Keratinocyte (primary cell): ENCODE measurements at regions not wholly inside any gene's neighbourhood (a gene's known extent, or its start where the extent isn't known, plus 50 kb on each side); places are given as distances from the start of the nearest gene placed in this dataset.

Source experiments
- DNase-seq: peaks from one replicate; pipeline ENCODE4 v3.0.0-alpha.2; 2011; ENCODE audit warnings: low read depth, missing footprints, low spot score
- FAIRE-seq: peaks from 2 replicates; lab custom pipeline; 2011; peaks lifted over from hg19 to GRCh38; lab: Jason Lieb, UNC
- H2AFZ ChIP-seq: 2 replicates; pipeline ENCODE4 v1.6.0; 2012; ENCODE audit warnings: low read length, control low read depth, inconsistent platforms; ENCODE audit not compliant: control insufficient read depth
- H3K27ac ChIP-seq: 2 replicates; pipeline ENCODE4 v1.5.1; 2011; ENCODE audit warnings: low read length; ENCODE audit not compliant: control insufficient read depth, insufficient read depth
- H3K27me3 ChIP-seq: 3 replicates; pipeline ENCODE4 v1.6.0; 2011; ENCODE audit warnings: low read length; ENCODE audit not compliant: control insufficient read depth, insufficient read depth; ENCODE audit errors: extremely low read depth
- H3K36me3 ChIP-seq, 2 experiments: 2 replicates in 1 of 2; 3 replicates in 1 of 2; pipeline ENCODE4 v1.5.1; 2011; ENCODE audit warnings: low read length in 2 of 2, mild to moderate bottlenecking in 1 of 2; ENCODE audit not compliant: control insufficient read depth in 2 of 2, insufficient read depth in 2 of 2; ENCODE audit errors: extremely low read depth in 1 of 2
- H3K4me1 ChIP-seq: 3 replicates; pipeline ENCODE4 v1.5.1; 2011; ENCODE audit warnings: low read length; ENCODE audit not compliant: control insufficient read depth, insufficient read depth; ENCODE audit errors: extremely low read depth
- H3K4me2 ChIP-seq: 3 replicates; pipeline ENCODE4 v1.6.0; 2011; ENCODE audit warnings: low read depth, low read length; ENCODE audit not compliant: control insufficient read depth, insufficient read depth; ENCODE audit errors: extremely low read depth
- H3K4me3 ChIP-seq, 3 experiments: fragments of 200-600 bp in 1 of 3; sonication (generic) in 1 of 3; 2 replicates in 2 of 3; 3 replicates in 1 of 3; pipeline ENCODE4 v1.5.1; 2011 to 2016; ENCODE audit warnings: low read length in 3 of 3, mild to moderate bottlenecking in 3 of 3, control low read depth in 2 of 3, inconsistent platforms in 1 of 3, low read depth in 1 of 3, mixed read lengths in 1 of 3, mixed run types in 1 of 3, moderate library complexity in 1 of 3; ENCODE audit not compliant: control insufficient read depth in 2 of 3, insufficient read depth in 2 of 3; ENCODE audit errors: extremely low read depth in 1 of 3
- H3K79me2 ChIP-seq: 2 replicates; pipeline ENCODE4 v1.6.0; 2012; ENCODE audit warnings: low read length; ENCODE audit not compliant: control insufficient read depth, insufficient read depth
- H3K9ac ChIP-seq: 3 replicates; pipeline ENCODE4 v1.6.0; 2011; ENCODE audit warnings: low read length; ENCODE audit not compliant: control insufficient read depth, insufficient read depth; ENCODE audit errors: extremely low read depth
- H3K9me1 ChIP-seq: 3 replicates; pipeline ENCODE4 v1.6.0; 2011; ENCODE audit warnings: low read length; ENCODE audit not compliant: control insufficient read depth, insufficient read depth; ENCODE audit errors: extremely low read depth
- H3K9me3 ChIP-seq: 2 replicates; pipeline ENCODE4 v1.5.1; 2012; ENCODE audit warnings: low read depth, low read length; ENCODE audit not compliant: control insufficient read depth
- H4K20me1 ChIP-seq: 3 replicates; pipeline ENCODE4 v1.6.0; 2011; ENCODE audit warnings: low read length; ENCODE audit not compliant: control insufficient read depth, insufficient read depth; ENCODE audit errors: extremely low read depth
- EZH2 ChIP-seq: IDR thresholded peaks from one replicate; pipeline ENCODE4 v1.6.1; 2012; ENCODE audit warnings: inconsistent platforms, mild to moderate bottlenecking, low read length, moderate library complexity
- dilution Hi-C: fragments of 300-500 bp; cut with MboI; formaldehyde crosslinking; loops from one replicate; pipeline ENCODE4 v1.7.0; 2020; ENCODE audit warnings: low sequenced_read_pairs; ENCODE audit not compliant: extremely low pct_ligation_motif_present
- TF ChIP-seq, protein P1 (sequence below), 3 experiments: IDR thresholded peaks in 1 of 3; conservative IDR thresholded peaks in 1 of 3; optimal IDR thresholded peaks in 1 of 3; 2 replicates in 2 of 3; 3 replicates in 1 of 3; pipeline versions ENCODE3 to v1.5.1; 2011; ENCODE audit warnings: low read length in 3 of 3, mild to moderate bottlenecking in 3 of 3, moderate library complexity in 2 of 3, control low read depth in 1 of 3, inconsistent platforms in 1 of 3; ENCODE audit not compliant: insufficient read depth in 2 of 3; ENCODE audit errors: extremely low read depth in 1 of 3

DNA sequence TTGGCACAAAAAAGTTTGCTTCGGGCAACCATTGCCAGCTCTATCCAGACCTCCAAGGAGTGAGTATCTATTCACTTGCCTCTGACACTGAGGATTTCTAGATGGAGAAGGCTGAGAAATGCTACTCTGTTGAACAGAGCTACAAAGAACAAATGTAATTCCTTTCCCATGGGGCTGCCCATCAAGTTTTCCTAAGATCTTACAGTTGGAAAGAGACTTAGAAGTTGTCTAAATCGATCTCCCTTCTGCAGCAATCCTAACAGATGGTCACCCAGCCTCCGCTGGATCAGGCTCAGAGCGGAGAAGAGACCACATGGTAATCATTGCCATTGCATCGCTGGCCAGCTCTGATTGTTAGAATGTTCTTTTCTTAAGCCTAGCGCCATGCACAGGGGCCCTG, 110.1 kb upstream of the BCL2L14 start:
- Histone ChIP-seq H3K9me3 (no peaks in the 10 kb centered on the region), H3K9me1 (no peaks in the 10 kb centered on the region), H3K27me3 (no peaks in the 10 kb centered on the region), H3K36me3 (no peaks in the 10 kb centered on the region), H3K4me2 (no peak overlapping the region), H3K4me1 (peaks cover 12% of the 10 kb centered on the region), H3K79me2 (no peaks in the 10 kb centered on the region), H3K9ac (no peak overlapping the region), H3K4me3 (no peak overlapping the region), H3K27ac (no peak overlapping the region), H2AFZ (no peak overlapping the region), H4K20me1 (no peaks in the 10 kb centered on the region)
- TF ChIP-seq, protein P1, sequence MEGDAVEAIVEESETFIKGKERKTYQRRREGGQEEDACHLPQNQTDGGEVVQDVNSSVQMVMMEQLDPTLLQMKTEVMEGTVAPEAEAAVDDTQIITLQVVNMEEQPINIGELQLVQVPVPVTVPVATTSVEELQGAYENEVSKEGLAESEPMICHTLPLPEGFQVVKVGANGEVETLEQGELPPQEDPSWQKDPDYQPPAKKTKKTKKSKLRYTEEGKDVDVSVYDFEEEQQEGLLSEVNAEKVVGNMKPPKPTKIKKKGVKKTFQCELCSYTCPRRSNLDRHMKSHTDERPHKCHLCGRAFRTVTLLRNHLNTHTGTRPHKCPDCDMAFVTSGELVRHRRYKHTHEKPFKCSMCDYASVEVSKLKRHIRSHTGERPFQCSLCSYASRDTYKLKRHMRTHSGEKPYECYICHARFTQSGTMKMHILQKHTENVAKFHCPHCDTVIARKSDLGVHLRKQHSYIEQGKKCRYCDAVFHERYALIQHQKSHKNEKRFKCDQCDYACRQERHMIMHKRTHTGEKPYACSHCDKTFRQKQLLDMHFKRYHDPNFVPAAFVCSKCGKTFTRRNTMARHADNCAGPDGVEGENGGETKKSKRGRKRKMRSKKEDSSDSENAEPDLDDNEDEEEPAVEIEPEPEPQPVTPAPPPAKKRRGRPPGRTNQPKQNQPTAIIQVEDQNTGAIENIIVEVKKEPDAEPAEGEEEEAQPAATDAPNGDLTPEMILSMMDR (optimal IDR thresholded peaks at IDR 0.05 in 1 of 3, IDR thresholded peaks at IDR 0.05 in 1 of 3, conservative IDR thresholded peaks at IDR 0.05 in 1 of 3; ENCODE audit: extremely low read depth in 1 of 3, insufficient read depth in 2 of 3, low read length in 3 of 3): no peak
- no peak for TF ChIP-seq EZH2
- FAIRE-seq: no peak
- DNase-seq: no peak
- dilution Hi-C loops: no loop called here

DNA sequence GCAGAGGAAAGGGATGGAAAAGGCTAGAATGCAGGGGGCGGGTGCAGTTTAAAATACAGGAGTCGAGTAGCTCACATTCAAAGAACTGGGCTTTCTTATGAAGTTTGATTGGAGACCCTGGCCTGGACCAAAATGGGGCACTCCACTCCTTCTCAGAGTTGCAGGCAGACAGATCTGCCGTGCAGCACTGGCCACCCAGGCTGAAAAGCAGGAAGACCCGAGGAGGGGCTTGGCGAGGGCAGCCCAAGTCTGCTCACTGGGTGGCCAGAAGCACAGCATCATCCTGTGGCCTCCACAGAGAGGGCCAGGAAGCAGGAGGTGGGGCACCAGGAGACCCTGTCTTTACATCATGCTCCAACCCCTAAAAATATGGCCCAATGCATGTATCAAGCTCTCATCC, 109.1 kb upstream of the BCL2L14 start:
- Histone ChIP-seq H4K20me1 (no peaks in the 10 kb centered on the region), H3K79me2 (no peaks in the 10 kb centered on the region), H3K36me3 (no peaks in the 10 kb centered on the region), H3K4me2 (no peak overlapping the region), H3K9me3 (no peaks in the 10 kb centered on the region), H3K4me3 (no peak overlapping the region), H3K27ac (no peak overlapping the region), H2AFZ (no peak overlapping the region), H3K9ac (no peak overlapping the region), H3K27me3 (no peaks in the 10 kb centered on the region), H3K9me1 (no peaks in the 10 kb centered on the region), H3K4me1 (peaks cover 12% of the 10 kb centered on the region)
- DNase-seq (no peak), FAIRE-seq (no peak)
- TF ChIP-seq, protein P1 (optimal IDR thresholded peaks at IDR 0.05 in 1 of 3, IDR thresholded peaks at IDR 0.05 in 1 of 3, conservative IDR thresholded peaks at IDR 0.05 in 1 of 3; ENCODE audit: extremely low read depth in 1 of 3, insufficient read depth in 2 of 3, low read length in 3 of 3): no peak
- TF ChIP-seq EZH2: no peak
- dilution Hi-C loops: no loop called here
